CD14-positive monocyte (primary cell): ENCODE measurements at regions not wholly inside any gene's neighbourhood (a gene's known extent, or its start where the extent isn't known, plus 50 kb on each side); places are given as distances from the start of the nearest gene placed in this dataset.

Source experiments
- DNase-seq, 3 donors: peaks; one replicate each; pipeline ENCODE4 v3.0.0-alpha.2; 2011 to 2022
- H2AFZ ChIP-seq: 2 replicates; pipeline ENCODE4 v1.6.0; 2012; ENCODE audit warnings: mild to moderate bottlenecking, low read depth, low read length, inconsistent platforms; ENCODE audit not compliant: insufficient read depth, poor library complexity, severe bottlenecking
- H3K27ac ChIP-seq, 2 donors: 1 replicate in 1 of 2; 2 replicates in 1 of 2; pipeline ENCODE4 v1.5.1; 2012 to 2013; ENCODE audit warnings: low read length in 2 of 2, control low read depth in 1 of 2, inconsistent platforms in 1 of 2, low read depth in 1 of 2, mild to moderate bottlenecking in 1 of 2
- H3K27me3 ChIP-seq, 2 donors: one replicate each; pipeline versions ENCODE4 v1.6.0 to v1.6.1; 2011 to 2013; ENCODE audit warnings: low read length in 2 of 2; ENCODE audit not compliant: control insufficient read depth in 2 of 2, insufficient read depth in 2 of 2
- H3K36me3 ChIP-seq, 2 donors: replicated peaks in 1 of 2; 1 replicate in 1 of 2; 2 replicates in 1 of 2; pipeline versions ENCODE4 v1.5.1 to v1.6.1; 2012 to 2013; ENCODE audit warnings: low read length in 2 of 2, control low read depth in 1 of 2, inconsistent platforms in 1 of 2, mild to moderate bottlenecking in 1 of 2; ENCODE audit not compliant: insufficient read depth in 2 of 2, control insufficient read depth in 1 of 2
- H3K4me1 ChIP-seq, 2 donors: 1 replicate in 1 of 2; 2 replicates in 1 of 2; pipeline versions ENCODE4 v1.5.1 to v1.6.1; 2012 to 2013; ENCODE audit warnings: low read length in 2 of 2, control low read depth in 1 of 2, inconsistent platforms in 1 of 2, mild to moderate bottlenecking in 1 of 2, moderate library complexity in 1 of 2; ENCODE audit not compliant: insufficient read depth in 2 of 2, control insufficient read depth in 1 of 2
- H3K4me2 ChIP-seq: replicated peaks from 2 replicates; pipeline ENCODE3; 2012; ENCODE audit warnings: low read length, moderate library complexity, mild to moderate bottlenecking; ENCODE audit not compliant: poor library complexity, severe bottlenecking; ENCODE audit errors: extremely low read depth
- H3K4me3 ChIP-seq, 3 experiments: fragments of 200-600 bp in 1 of 3; sonication (generic) in 1 of 3; replicated peaks in 1 of 3; 1 replicate in 2 of 3; 2 replicates in 1 of 3; pipeline ENCODE4 v1.5.1; 2011 to 2013; ENCODE audit warnings: low read length in 3 of 3, mild to moderate bottlenecking in 3 of 3, control low read depth in 2 of 3, low read depth in 2 of 3, inconsistent platforms in 1 of 3, moderate library complexity in 1 of 3
- H3K79me2 ChIP-seq: 2 replicates; pipeline ENCODE4 v1.6.0; 2012; ENCODE audit warnings: mild to moderate bottlenecking, control low read depth, inconsistent platforms, low read length, moderate library complexity; ENCODE audit not compliant: insufficient read depth
- H3K9ac ChIP-seq: 2 replicates; pipeline ENCODE4 v1.6.0; 2017; ENCODE audit warnings: low read length, mild to moderate bottlenecking; ENCODE audit not compliant: insufficient read depth, poor library complexity, severe bottlenecking
- H3K9me3 ChIP-seq, 2 donors: replicated peaks in 1 of 2; 1 replicate in 1 of 2; 2 replicates in 1 of 2; pipeline versions ENCODE4 v1.5.1 to v1.6.1; 2012 to 2013; ENCODE audit warnings: low read length in 2 of 2, control low read depth in 1 of 2; ENCODE audit not compliant: control insufficient read depth in 1 of 2, insufficient read depth in 1 of 2
- H4K20me1 ChIP-seq: 2 replicates; pipeline ENCODE4 v1.6.0; 2012; ENCODE audit warnings: mild to moderate bottlenecking, low read length, control low read depth, moderate library complexity; ENCODE audit not compliant: insufficient read depth
- H3K27ac Mint-ChIP-seq, 7 donors: one replicate each; pipeline ENCODE4 v1.8.0; 2020; ENCODE audit warnings: mild to moderate bottlenecking in 7 of 7, mixed read lengths in 7 of 7, moderate library complexity in 6 of 7, inconsistent platforms in 2 of 7
- H3K27me3 Mint-ChIP-seq, 3 donors: one replicate each; pipeline ENCODE4 v1.8.0; 2021 to 2022; ENCODE audit warnings: low read depth in 3 of 3, mild to moderate bottlenecking in 3 of 3, mixed read lengths in 3 of 3, moderate library complexity in 3 of 3, inconsistent platforms in 1 of 3
- H3K36me3 Mint-ChIP-seq, 2 donors: one replicate each; pipeline ENCODE4 v1.8.0; 2020; ENCODE audit warnings: mixed read lengths in 2 of 2, inconsistent platforms in 1 of 2, mild to moderate bottlenecking in 1 of 2
- H3K4me1 Mint-ChIP-seq: one replicate; pipeline ENCODE4 v1.8.0; 2020; ENCODE audit warnings: mild to moderate bottlenecking, mixed read lengths
- H3K4me3 Mint-ChIP-seq, 2 donors: one replicate each; pipeline ENCODE4 v1.8.0; 2020; ENCODE audit warnings: mild to moderate bottlenecking in 2 of 2, mixed read lengths in 2 of 2, moderate library complexity in 1 of 2
- H3K9me3 Mint-ChIP-seq, 7 donors: one replicate each; pipeline ENCODE4 v1.8.0; 2020 to 2022; ENCODE audit warnings: mixed read lengths in 7 of 7, mild to moderate bottlenecking in 6 of 7, moderate library complexity in 6 of 7, inconsistent platforms in 2 of 7
- WGBS: methylation state at CpG from one replicate; pipeline ENCODE4 v1.1.5; 2013; ENCODE audit warnings: missing lambda C conversion rate; ENCODE audit not compliant: insufficient coverage; 5-methylcytosine and 5-hydroxymethylcytosine counted together
- intact Hi-C, 2 donors: fragments of 100-400 bp; cut with micrococcal nuclease; formaldehyde crosslinking; loops; one replicate each; pipeline versions ENCODE4 v1.15.0 to v1.15.1; 2023
- TF ChIP-seq, protein P1 (sequence below): fragments of 200-600 bp; IDR thresholded peaks from one replicate; pipeline ENCODE4 v1.8.0; 2022; ENCODE audit warnings: antibody characterized with exemption, mild to moderate bottlenecking

DNA sequence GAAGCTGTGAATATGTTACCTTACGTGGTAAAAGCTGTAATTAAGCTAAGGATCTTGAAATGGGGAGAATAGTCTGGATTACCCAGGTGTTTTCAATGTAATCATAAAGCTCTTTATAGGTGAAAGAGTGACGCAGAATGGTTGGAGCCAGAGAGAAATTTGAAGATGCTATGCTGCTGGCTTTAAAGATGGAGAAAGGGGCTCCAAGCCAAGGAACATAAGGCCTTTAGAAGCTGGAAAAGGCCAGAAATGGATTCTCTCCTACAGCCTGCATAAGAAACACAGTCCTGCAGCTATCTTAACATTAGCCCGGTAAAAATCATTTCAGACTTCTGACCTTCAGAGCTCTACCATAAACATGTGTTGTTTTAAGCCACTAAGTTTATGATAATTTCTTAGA lies 243.3 kb upstream of the VLDLR start:
- Histone ChIP-seq H3K4me2 (no peak overlapping the region), H3K27ac (no peak overlapping the region), H4K20me1 (no peaks in the 10 kb centered on the region), H3K36me3 (no peaks in the 10 kb centered on the region), H3K4me3 (no peak overlapping the region), H3K9me3 (no peaks in the 10 kb centered on the region), H3K27me3 (peaks cover 0 to under 1% of the 10 kb centered on the region in 2 donors), H3K9ac (no peak overlapping the region), H3K79me2 (no peaks in the 10 kb centered on the region), H2AFZ (no peak overlapping the region), H3K4me1 (no peaks in the 10 kb centered on the region)
- no peak overlapping the region for H3K4me3 Mint-ChIP-seq
- H3K9me3 Mint-ChIP-seq: peaks cover 0 to 7% (median 3%) of the 10 kb centered on the region in 7 donors
- H3K36me3 Mint-ChIP-seq: no peaks in the 10 kb centered on the region
- H3K27ac Mint-ChIP-seq: no peak overlapping the region
- intact Hi-C loops: no loop called here
- peaks cover 0 to 3% (median 0%) of the 10 kb centered on the region in 3 donors for H3K27me3 Mint-ChIP-seq
- WGBS: 93% methylated on average over 2 of the region's 3 CpGs
- H3K4me1 Mint-ChIP-seq: no peaks in the 10 kb centered on the region
- TF ChIP-seq, protein P1, sequence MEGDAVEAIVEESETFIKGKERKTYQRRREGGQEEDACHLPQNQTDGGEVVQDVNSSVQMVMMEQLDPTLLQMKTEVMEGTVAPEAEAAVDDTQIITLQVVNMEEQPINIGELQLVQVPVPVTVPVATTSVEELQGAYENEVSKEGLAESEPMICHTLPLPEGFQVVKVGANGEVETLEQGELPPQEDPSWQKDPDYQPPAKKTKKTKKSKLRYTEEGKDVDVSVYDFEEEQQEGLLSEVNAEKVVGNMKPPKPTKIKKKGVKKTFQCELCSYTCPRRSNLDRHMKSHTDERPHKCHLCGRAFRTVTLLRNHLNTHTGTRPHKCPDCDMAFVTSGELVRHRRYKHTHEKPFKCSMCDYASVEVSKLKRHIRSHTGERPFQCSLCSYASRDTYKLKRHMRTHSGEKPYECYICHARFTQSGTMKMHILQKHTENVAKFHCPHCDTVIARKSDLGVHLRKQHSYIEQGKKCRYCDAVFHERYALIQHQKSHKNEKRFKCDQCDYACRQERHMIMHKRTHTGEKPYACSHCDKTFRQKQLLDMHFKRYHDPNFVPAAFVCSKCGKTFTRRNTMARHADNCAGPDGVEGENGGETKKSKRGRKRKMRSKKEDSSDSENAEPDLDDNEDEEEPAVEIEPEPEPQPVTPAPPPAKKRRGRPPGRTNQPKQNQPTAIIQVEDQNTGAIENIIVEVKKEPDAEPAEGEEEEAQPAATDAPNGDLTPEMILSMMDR: no peak
- no peak for DNase-seq

DNA sequence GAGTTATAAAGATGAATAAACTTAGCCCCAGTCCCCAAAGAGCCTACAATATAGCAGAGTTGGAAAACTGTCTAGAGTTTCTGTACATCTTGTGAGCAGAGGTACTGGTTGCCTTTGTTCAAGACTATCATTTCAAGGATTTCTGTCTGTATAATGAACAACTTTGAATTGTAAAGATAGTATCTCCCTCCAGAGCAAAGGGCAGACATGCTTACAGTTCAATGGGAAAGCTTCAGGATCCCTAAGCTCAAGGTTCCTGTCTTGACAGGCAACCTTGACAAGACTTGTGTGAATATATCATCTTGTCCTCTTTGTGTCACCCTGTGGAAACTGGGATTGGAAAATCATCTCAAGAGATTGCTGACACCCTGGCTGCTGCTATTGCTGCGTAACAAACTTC lies 242.8 kb upstream of the VLDLR start:
- no peaks in the 10 kb centered on the region for H3K36me3 ChIP-seq
- no peaks in the 10 kb centered on the region for H4K20me1 ChIP-seq
- H2AFZ ChIP-seq: no peak overlapping the region
- no peak overlapping the region for H3K4me3 ChIP-seq
- H3K9me3 ChIP-seq: no peaks in the 10 kb centered on the region
- no peak overlapping the region for H3K9ac ChIP-seq
- no CpG with 5 or more reads among the region's 1 CpG for WGBS
- H3K4me1 ChIP-seq: no peaks in the 10 kb centered on the region
- no peak overlapping the region for H3K4me2 ChIP-seq
- Mint-ChIP-seq H3K4me3 (no peak overlapping the region), H3K4me1 (no peaks in the 10 kb centered on the region), H3K36me3 (no peaks in the 10 kb centered on the region), H3K27me3 (peaks cover 0 to 3% (median 0%) of the 10 kb centered on the region in 3 donors), H3K9me3 (peaks cover 0 to 7% (median 3%) of the 10 kb centered on the region in 7 donors), H3K27ac (no peak overlapping the region)
- H3K27ac ChIP-seq: no peak overlapping the region
- DNase-seq: no peak
- H3K79me2 ChIP-seq: no peaks in the 10 kb centered on the region
- intact Hi-C loops: no loop called here
- TF ChIP-seq, protein P1: no peak
- peaks cover 0 to 2% of the 10 kb centered on the region in 2 donors for H3K27me3 ChIP-seq
